GM10266 (cell line): ENCODE measurements at regions not wholly inside any gene's neighbourhood (a gene's known extent, or its start where the extent isn't known, plus 50 kb on each side); places are given as distances from the start of the nearest gene placed in this dataset.

Experiments
- DNase-seq: peaks from one replicate; pipeline ENCODE4 v3.0.0; 2012; ENCODE audit errors: extremely low spot score
- TF ChIP-seq, protein P1 (sequence below): IDR thresholded peaks from 2 replicates; pipeline ENCODE4 v1.5.1; 2012; ENCODE audit warnings: mild to moderate bottlenecking, low read depth; ENCODE audit not compliant: control insufficient read depth, insufficient read depth; ENCODE audit errors: missing control alignments

DNA sequence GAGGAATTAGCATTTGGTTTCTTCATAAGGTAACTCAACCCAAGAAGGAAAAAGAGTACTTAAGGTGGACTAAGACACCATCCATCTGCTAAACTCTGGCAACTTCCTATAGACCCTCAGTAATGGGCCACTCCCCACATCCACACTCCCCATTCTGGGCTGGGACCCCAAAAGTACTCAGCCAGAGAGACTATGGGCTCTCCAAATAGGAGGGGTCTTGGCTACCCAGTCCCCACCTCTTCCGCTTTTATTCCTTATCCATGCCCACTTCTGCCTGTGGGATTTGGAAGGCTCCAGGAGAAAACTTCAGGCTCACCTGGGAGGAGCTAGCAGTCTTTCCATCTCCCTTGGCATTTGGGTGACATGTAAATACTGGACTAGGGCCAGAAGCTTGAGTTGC, 164.5 kb upstream of the CCL2 start:
- TF ChIP-seq, protein P1, sequence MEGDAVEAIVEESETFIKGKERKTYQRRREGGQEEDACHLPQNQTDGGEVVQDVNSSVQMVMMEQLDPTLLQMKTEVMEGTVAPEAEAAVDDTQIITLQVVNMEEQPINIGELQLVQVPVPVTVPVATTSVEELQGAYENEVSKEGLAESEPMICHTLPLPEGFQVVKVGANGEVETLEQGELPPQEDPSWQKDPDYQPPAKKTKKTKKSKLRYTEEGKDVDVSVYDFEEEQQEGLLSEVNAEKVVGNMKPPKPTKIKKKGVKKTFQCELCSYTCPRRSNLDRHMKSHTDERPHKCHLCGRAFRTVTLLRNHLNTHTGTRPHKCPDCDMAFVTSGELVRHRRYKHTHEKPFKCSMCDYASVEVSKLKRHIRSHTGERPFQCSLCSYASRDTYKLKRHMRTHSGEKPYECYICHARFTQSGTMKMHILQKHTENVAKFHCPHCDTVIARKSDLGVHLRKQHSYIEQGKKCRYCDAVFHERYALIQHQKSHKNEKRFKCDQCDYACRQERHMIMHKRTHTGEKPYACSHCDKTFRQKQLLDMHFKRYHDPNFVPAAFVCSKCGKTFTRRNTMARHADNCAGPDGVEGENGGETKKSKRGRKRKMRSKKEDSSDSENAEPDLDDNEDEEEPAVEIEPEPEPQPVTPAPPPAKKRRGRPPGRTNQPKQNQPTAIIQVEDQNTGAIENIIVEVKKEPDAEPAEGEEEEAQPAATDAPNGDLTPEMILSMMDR, result no peak
- DNase-seq, result no peak

DNA sequence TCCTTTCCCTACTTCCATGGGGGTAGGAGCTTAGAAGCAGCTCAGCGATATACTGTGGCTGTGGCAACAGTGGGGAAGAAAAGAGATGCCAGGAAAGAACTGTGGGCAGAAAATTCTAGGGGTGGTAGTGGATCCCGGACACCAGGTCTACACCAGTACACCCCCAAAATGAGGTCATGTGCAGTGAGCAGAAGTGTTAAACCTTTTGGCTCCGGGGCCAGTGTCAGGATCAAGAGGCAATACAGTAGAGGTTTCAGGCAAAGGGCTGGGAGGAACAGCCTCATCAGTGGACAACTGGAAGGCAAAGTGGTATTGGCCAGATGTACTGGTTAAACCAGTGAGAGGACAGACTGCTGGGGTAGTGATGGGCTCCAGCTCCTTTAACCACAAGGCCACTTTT, 163.1 kb upstream of the CCL2 start:
- no peak for DNase-seq
- TF ChIP-seq, protein P1, result no peak

DNA sequence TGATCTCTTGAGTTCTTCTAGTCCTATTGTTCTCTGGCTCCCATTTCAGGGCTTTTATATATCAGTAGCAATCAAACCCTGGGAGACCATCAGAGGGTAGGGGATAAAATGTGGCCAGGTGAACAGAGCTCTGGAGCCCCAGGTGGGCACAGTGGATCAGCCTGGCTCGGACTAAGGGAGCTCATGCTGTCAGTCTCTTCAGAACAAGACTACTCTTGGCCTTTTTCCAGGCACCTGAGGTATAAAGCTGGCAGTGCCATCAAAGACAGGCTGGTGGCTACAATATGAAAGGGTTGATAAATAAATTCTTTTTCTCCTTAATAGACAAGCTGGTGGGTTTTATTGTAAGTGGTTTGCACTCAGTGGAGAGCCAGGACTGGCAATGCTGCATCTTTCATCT, 160.0 kb upstream of the CCL2 start:
- TF ChIP-seq, protein P1, result no peak

DNA sequence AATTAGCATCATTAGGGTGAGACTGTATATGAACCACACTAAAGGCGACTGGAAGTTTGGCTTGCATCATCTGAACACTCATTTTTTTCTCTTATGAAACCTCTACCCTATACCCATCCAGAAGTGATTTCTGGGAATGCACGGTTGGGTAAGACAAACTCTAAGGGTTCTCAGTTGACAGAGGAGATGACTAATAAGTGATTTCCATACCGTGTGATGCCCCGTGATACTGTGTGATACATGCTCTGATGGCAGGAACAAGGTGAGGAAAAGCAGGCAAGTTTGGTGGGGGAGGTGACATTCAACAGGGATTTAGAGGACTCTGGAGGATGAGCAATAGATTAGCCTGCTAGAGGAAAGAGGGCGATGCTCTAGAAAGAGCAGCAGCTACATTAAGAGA, 156.4 kb upstream of the CCL2 start:
- DNase-seq, result no peak
- TF ChIP-seq, protein P1, result no peak

More for the DNA sequence above, 160.0 kb upstream of the CCL2 start:
- DNase-seq, result no peak

DNA sequence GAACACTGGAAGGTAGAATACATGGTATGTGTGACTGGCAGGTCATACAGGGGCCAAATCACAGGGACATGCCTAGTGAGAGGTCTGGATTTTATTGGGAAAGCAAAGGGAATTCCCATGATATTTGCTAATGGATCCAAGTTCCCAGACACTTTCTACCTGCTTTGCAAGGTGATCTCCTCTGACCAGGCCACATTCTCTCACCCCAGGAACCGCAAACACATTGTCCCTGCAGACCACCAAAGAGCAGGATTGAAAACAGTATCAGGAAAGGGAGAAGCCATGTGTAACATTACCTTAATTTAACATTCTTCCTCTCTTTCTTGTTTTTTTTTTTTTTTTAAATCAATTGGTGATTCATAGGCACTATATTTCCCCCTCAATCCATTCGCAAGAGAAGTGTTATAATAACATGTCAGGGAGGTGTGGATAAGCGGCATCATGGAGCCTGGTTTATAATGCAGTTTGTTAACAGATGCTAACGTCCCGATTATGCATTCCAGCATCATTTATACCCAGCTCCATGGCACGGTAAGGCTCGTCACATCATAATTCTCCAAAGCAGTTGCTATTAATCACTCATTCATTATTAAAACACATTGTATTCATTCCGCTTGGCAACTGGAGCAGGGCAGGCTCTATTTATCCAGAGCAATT, 155.1 kb upstream of the CCL2 start:
- TF ChIP-seq, protein P1, result no peak
- DNase-seq, result no peak

DNA sequence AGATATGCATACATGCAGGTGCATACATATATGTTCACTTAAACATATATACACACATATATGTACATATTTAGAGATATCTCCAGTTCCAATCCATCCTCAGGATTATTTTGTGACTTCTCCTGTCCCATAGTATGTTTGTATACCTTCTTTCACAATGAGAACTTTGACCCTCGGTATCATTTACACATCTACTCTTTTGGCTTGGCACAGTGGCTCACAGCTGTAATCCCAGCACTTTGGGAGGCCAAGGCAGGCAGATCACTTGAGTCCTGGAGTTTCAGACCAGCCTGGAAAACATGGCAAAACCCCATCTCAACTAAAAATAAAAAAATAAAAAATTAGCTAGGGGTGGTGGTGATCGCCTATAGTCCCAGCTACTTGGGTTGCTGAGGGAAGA, 148.1 kb upstream of the CCL2 start:
- DNase-seq, result no peak
- TF ChIP-seq, protein P1, result no peak

DNA sequence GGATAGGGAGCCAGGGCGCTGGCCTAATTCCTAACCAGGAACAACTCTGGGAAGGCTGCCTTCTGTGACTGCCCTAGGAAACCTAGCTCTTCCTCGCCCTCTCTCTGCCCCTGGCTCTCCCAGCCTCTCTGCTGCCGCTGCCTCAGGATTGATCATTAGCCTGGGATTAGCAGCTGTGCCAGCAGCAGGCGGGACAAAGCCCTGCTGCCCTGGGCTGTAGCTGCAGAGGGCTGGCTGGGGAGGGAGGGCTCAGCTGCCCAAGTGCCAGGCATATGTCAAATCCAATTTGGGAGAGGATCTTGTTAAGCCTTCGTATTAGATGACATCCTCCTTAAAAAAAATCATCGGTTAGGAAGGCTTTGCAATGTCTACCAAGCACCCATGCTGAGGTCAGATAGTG, 144.8 kb upstream of the CCL2 start:
- DNase-seq, result no peak
- TF ChIP-seq, protein P1, result no peak
